Epidermal melanocyte (primary cell): ENCODE measurements at regions not wholly inside any gene's neighbourhood (a gene's known extent, or its start where the extent isn't known, plus 50 kb on each side); places are given as distances from the start of the nearest gene placed in this dataset.
"Not testable (repeated sequence)": the region's sequence is repeated elsewhere in the genome, so short reads cannot be mapped to it uniquely, and the experiment has no call there.

Experiments used
- DNase-seq: peaks from one replicate; pipeline ENCODE4 v3.0.0; 2011; ENCODE audit warnings: low spot score; ENCODE audit not compliant: insufficient read length

DNA sequence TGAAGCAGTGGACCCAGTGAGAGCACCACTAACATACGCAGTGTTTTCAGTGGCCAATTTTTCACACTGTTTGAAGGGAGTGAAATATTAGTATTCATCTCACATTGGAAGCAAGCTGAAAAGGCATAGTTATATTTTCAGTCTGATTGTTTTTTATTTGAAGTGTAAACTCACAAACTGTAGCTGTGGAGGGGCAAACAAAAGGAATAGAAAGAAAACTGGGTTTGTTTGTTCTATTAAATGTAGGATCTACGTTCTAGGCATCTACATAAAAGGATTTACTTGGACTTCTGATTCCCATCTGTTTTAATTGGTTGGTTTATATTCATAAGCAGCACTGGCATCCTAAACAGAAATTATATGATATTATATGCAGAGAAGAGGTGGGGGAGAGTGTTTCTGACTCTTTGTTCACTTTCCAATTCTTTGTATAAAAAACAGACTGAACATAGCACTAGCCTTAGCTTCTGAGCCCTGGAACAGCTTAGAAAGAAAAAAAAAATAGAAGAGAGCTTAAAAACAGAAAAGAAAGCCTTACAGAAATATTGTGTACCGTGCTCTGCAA, 447.8 kb upstream of the KCND2 start:
- no peak for DNase-seq

DNA sequence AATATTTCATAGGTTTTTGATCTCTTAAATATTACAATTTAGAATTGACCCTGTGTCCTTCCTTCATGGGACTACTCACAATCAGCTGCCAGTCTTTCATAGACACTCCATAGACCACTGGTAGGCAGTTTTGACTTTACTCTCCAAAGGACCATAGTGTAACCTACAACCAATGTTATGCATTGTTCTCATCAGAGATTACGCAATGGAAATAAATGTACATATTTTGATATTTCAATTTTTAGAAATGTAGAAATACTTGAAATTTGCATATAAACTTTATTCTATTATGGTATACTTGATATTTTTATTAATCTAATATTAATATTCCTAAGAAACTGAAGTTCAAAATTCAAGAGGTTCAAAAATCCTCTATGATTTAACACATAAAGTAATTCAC, 446.4 kb upstream of the KCND2 start:
- DNase-seq, result no peak

DNA sequence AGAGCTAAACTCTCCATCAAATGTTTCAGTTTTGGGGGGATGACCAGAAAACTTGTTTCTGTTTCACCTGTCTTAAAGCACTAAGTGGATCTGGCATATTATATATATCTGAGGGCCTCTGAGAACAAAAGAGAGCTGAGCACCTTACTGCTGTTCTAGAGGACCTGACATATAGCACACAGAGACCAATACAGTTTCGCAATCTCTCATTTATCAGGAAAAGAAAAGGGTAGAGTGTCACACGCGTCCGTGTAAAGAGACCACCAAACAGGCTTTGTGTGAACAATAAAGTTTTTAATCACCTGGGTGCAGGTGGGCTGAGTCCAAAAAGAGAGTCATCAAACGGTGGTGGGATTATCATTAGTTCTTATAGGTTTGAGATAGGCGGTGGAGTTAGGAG, 434.5 kb upstream of the KCND2 start:
- DNase-seq, result no peak

DNA sequence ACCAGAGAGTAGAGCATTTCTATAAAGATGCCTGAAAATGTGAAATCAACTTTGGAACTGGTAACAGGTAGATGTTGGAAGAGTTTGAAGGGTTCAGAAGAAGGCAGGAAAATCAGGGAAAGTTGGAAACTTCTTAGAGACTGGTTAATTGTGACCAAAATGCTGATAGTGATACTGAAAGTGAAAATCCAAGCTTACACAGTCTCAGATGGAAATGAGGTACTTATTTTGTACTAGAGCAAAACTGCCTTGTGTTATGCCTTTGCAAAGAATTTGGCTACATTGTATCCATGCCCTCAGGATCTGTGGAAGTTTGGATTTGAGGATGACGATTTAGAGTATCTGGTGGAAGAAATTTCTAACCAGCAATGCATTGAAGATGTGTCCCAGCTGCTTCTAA, 430.6 kb upstream of the KCND2 start:
- DNase-seq, result no peak

DNA sequence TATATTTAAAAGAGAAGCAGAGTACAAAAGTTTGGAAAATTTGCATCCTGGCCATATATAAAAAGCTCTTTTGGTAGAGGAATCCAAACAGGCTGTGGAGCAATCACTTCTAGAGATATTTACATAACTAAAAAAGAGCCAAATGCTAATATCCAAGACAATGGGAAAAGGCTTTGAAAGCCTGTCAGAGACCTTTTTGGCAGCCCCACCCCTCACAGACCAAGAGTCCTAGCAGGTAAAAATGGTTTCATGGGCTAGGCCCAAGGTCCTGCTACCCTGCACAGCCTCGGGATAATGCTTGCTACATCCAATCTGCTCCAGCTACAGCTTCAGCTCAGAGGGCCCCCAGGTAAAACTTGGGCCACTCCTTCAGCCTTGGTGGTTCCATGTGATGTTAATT, 430.2 kb upstream of the KCND2 start:
- no peak for DNase-seq

GRCh38 chr7:119861385-119861784, 411.6 kb upstream of the KCND2 start:
- no peak for DNase-seq

DNA sequence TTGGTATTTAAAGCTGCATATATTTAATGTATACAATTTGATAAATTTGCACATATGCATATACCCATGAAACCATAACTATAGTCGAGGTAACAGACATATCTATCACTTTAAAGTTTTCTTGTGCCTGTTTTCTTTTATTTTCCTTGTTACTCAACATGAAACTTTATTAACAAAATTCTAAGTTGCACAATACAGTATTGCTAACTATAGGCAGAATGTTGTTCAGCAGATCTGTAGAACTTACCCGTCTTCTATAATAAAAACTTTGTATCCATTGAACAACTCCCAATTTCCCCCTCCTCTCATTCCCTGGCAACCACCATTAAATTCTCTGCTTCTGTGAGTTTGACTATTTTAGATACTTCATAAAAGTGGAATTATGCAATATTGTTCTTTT, 404.6 kb upstream of the KCND2 start:
- DNase-seq, result no peak

DNA sequence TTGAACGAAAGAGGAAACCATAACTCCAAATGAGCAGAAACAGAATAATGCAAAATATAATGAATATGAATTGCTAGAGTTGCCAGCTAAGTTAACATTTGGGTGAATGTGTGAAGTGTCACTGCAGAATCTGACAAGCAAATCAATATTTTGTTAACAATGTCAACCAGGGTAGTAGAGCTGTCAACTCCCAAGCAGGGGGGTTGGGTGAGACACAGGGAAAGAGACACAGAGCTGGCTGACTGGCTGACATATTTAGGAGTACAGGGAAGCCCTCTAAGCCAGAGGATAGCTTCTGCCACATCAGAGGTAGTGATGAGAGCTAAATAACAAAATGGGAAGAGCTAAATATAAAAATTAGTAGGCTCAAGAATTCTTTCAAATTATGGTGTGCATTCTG, 393.1 kb upstream of the KCND2 start:
- no peak for DNase-seq

DNA sequence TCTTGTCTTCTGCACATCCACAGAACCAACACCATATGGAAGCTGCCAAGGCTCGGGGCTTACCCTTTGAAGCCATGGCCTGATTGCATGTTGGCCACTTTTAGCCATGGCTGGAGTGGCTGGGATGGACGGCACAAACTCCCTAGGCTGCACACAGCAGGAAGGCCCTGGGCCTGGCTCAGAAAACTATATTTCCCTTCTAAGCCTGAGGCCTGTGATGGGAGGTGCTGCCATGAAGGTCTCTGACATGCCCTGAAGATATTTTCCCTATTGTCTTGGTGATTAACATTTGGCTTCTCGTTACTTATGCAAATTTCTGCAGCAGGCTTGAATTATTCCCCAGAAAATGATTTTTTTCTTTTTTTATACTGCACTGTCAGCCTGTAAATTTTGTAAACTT, 387.0 kb upstream of the KCND2 start:
- DNase-seq, result no peak

- not testable (repeated sequence) for DNase-seq
These were observed 386.4 kb upstream of the KCND2 start for GRCh38 chr7:119886525-119886924.

DNA sequence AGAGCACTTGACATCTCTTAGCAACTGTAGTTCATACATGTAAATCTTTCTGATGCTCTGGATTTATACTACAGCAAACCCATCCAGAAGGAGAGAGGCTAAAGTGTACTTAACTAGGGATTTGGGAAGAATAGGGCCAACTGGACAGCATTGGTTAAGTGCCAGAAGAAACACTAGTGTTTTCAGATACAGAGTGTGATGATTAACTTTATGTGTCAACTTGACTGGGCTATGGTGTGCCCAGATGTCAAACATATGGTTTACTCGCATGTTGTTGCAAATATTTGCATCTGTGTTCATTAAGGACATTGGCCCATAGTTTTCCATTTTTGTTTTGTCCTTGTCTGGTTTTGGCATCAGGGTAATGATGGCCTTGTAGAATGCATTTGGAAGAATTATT, 384.7 kb upstream of the KCND2 start:
- no peak for DNase-seq

DNA sequence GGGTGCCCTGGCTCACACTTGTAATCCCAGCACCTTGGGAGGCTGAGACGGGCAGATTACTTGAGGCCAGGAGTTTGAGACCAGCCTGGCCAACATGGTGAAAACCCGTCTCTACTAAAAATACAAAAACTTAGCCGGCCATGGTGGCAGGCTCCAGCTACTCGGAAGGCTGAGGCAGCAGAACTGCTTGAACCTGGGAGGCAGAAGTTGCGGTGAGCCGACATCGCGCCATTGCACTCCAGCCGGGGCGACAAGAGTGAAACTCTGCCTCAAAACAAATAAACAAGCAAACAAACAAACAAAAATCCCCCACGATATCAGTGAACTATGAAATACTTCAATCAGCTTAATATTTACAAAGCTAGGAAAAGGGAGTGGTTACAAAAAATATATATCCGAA, 382.3 kb upstream of the KCND2 start:
- DNase-seq, result no peak

- no peak for DNase-seq
These were observed 377.7 kb upstream of the KCND2 start for GRCh38 chr7:119895320-119895719.

GRCh38 chr7:119896386-119896785, 376.6 kb upstream of the KCND2 start:
- DNase-seq, result no peak

GRCh38 chr7:119900996-119901672, 371.8 kb upstream of the KCND2 start:
- DNase-seq, result peak; percentile 22

DNA sequence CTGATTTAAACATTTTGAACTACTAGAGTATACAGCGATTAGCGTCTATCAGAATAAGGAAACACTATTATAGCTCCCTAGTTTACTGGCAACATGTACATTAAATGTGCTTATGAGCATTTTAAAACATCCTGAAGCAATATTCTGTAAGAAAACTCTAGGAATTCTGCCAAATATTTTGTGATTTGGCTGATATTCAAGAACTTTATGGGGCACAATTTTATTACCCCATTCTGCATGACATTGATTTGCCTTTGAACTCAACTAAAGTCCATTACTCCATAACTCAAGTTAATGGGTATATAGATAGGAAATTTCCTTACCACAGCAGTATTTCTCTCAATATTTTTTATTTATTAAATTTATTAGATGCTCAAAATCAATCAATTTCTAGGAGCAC, 369.9 kb upstream of the KCND2 start:
- DNase-seq, result no peak

DNA sequence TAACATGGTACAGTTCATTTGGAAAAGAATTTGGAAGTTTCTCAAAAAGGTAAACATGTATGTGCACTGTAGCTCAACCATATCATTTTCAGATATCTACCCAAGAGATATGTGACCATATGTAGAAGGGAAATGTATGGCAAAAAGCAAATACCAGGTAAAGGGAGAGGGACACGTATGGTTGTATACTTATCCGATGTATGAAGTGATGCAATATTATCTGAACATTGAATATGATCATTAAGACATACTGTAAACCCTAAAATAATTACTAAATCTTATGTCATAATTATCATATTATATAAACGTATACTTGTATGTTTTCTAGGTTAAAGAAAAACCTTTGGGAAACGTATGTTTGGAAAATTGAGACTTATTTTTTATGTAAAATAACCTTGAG, 367.5 kb upstream of the KCND2 start:
- DNase-seq, result no peak

- no peak for DNase-seq
These were observed 364.0 kb upstream of the KCND2 start for GRCh38 chr7:119908948-119909347.

DNA sequence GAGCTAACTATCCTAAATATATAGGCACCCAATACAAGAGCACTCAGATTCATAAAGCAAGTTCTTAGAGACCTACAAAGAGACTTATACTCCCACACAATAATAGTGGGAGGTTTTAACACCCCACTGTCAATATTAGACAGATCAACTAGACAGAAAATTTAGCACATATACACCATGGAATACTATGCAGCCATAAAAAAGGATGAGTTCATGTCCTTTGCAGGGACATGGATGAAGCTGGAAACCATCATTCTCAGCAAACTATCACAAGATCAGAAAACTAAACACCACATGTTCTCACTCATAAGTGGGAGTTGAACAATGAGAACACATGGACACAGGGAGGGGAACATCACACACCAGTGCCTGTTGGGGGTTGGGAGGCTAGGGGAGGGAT, 358.9 kb upstream of the KCND2 start:
- not testable (repeated sequence) for DNase-seq

GRCh38 chr7:119916501-119916900, 356.5 kb upstream of the KCND2 start:
- DNase-seq, result no peak

DNA sequence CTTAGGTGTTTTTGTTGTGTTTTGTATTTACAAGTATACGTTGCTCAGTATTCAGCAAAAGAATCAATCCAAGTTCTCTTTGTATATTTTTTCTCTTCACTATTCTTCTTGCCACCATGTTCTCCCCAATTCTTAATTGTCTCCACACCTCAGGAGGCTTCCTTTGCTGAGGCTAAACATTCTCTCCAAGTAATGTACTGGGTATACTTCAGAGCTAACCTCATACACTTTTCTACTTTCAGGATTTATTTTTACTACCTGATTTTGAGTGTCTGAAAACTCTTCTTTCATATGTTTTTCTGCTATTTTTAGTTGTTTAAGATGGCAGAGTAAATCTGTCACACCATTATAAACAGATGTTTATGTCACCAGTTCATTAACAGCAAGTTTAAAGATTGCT, 354.8 kb upstream of the KCND2 start:
- DNase-seq, result no peak

- no peak for DNase-seq
These were observed 353.0 kb upstream of the KCND2 start for GRCh38 chr7:119919986-119920385.

- no peak for DNase-seq
These were observed 347.2 kb upstream of the KCND2 start for GRCh38 chr7:119925581-119926289.
